IPS-NIHi7 (cell line): ENCODE measurements at regions not wholly inside any gene's neighbourhood (a gene's known extent, or its start where the extent isn't known, plus 50 kb on each side); places are given as distances from the start of the nearest gene placed in this dataset.

Source experiments
- DNase-seq: peaks from one replicate; pipeline ENCODE4 v3.0.0; 2012; ENCODE audit warnings: mixed read lengths; ENCODE audit errors: extremely low spot score

DNA sequence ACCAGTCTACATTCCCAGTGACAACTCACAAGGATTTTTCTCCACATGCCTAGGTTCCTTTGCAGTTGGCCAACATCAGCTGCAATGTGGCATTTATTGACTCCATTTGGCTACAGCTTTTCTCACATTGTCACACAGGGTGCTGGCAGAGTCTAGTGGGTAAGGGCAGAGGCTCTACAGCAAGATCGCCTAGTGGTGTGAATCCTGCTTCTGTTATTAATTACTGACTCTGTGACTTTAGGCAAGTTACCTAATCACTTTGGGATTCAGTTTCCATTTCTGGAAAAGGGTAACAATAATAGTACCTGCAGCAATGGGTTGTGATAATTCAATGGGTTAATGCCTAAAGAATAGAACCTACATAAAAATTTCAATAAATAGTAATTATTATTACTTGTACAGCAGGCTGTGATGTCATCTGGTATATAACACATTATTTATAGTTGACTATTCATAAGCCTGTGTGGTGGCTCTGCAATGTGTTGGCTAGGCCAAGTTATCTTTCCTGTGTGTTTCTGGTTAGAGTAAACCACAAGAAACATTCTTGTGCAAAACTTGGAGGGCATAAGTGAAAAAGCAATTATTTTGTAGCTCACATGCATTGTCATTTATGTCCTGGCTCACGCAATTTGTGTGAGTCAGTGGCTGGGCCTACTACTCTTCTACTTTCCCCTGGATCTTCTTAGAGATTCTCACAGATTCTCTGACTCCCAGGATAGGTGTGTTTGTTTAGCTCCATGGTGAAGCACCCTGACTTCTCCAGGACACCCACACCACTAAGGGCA lies 59.5 kb downstream of the PTGS2 start:
- no peak for DNase-seq

DNA sequence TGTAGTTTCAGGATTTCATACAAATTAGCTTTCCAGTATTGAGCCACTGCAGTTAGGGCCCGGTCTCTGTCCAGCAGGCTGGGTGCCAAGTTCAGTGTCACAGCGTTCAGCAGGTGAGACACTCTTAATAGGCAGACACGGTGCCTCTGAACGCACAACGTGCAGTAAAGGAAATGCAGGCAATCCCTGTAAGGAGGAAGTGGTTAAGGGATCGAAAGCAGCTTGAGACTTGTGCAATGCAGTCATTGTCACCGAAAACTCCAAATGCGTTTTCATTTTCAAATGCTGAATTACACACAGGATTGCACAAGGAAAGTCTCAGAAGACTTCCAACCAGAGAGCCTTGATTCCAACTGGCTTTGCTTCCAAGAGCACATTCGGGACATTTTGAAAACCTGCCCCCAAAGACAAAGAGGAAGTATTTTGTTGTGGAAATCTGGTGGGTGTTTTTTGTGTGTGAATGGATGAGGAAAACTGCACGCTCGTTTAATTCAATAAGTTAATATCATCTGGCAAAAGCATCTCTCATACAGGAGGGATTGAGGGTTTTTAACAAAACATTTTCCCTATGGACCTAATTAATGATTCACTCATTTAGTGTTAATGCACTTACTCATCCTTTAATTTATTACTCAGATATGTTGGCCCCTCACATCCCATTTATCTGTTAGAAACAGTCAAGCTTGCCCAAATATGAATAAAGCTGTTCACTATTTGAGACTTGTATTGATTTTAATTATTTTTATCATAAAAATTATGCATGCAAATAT lies 61.6 kb downstream of the PTGS2 start:
- DNase-seq = no peak

DNA sequence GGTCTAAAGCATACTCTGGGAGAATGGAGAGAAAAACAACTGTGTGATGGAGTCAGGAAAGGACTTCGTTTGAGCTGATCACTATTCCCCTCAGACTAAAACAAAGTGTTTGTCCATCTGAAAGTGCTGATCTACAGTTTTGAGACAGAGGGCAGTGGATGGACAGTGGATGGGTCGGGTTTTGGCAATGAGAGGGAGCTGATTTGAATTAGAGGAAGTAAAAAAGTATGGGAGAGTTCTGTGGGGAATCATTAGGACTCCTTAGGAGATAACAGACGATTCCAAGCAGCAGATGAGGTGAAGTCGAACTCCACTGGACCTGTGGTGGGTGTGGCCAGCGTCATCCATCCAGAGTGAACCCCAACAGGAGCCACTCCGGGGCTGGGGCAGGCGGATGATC lies 62.3 kb downstream of the PTGS2 start:
- DNase-seq = no peak

DNA sequence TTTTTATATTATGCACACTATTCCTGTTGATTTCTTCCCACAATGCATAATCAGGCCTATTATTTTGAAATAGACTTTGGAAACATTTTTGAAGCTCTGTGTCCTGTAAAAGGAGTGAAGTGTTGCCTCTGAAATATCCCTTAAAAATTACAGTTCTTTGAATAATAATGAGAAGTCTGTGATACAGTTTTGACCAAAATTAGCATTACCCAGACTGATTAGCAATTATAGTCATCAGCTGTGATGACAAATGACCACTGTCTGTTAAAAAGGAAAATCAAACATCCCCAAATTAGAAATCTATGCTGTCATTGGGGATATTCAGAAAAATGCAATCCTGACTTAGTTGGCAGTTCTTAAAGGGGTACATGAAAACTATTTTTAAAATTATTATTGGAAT lies 63.7 kb downstream of the PTGS2 start:
- DNase-seq = no peak

DNA sequence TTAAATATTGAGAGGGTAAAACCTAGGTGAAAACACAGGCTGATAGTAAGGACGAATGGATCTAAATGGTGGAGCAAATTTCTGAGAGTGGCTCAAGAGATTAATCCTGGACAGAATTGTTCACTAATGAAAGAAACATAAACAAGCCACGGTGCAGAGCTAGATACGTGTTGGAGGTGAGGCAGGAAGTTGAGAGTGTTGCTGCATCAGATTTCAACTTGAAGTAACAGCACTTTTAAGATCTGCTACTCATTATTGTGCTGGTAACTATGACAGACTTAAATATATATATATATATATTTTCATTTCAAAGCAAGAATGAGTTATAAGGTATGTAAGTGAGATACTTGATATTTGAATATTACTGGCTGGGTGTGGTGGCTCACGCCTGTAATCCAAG lies 64.9 kb downstream of the PTGS2 start:
- no peak for DNase-seq

DNA sequence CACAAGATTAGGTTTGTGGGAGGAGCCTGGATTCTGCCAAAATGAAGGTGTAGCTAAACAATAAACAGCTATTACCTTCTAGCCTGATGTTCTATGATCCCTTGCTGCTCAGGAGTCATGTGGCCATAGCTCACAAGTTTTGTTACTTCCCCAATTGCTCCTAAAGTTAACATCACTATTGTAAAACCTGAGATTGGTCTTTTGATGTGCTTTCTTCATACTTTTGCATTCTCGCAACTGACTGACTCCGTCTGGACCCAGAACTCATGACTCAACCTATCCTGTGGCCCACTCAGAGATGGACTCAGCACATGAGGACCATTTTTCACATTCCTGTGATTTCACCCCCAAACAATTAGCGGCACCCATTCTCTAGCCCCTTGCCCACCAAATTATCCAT lies 69.1 kb downstream of the PTGS2 start:
- DNase-seq = no peak

DNA sequence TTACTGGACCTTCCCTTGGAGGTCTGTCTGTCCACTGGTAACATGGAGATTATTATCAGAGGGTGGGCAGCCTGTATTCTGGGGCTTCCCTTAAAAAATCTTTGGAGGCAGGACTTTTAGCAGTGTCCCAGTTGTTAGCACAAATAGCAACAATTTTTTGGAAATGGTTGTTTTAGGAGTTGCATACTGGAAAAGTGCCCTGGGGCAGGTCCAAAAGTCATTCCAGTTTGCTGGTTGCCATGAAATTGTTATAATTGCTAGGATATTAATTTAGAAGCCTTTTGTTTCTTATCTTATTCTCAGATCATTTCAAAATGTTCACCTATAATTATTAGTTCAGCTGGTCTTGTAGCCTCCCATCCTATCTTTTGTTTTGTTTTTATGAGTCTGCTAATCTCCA lies 71.0 kb downstream of the PTGS2 start:
- no peak for DNase-seq

DNA sequence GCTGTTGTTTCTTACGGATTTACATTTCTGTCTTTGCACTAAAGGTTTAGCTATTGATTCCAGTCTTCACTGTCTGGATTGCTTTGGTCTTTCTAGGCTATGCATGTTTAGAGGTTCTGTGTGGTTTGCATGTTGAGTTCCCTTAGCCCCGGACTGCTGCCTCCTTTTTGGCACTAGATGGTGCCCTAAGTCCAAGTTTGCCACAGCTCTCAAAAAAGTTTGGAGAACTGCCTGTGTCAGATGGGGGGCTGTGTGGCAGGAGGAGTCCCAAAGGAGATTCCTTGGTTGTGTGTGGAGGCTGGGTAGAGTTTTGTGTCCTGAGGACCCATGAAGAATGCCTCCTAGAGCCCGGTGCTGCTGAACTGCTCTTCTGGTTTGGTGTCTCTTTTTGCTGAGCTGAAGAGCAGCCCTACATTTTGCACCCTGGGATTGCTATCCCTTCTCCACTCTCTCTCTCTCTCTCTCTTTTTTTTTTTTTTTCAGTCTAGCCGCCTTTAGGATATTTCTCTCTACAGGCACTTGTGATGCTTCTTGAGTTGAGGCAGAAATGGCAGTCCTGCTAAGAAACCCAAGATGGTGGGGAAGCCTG lies 74.4 kb downstream of the PTGS2 start:
- DNase-seq = peak; percentile 66

DNA sequence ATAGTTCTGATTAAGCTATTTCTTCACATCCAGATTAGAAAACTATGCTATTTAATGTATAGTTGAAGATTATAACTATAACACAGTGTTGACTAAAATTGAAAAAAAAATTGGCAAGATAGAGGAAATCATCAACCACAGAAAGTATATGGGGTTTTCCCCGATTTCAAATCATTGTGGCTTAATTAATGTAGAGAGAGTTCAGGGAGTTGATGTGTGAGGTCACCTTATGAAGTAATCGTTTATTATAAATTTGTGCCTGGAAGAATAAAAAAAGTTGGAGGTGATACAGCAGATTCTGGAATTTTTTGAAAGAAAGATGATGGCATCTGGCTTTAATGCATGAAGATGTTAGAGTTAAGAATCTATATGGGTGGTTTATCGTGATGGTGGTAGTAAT lies 84.3 kb downstream of the PTGS2 start:
- DNase-seq = no peak

DNA sequence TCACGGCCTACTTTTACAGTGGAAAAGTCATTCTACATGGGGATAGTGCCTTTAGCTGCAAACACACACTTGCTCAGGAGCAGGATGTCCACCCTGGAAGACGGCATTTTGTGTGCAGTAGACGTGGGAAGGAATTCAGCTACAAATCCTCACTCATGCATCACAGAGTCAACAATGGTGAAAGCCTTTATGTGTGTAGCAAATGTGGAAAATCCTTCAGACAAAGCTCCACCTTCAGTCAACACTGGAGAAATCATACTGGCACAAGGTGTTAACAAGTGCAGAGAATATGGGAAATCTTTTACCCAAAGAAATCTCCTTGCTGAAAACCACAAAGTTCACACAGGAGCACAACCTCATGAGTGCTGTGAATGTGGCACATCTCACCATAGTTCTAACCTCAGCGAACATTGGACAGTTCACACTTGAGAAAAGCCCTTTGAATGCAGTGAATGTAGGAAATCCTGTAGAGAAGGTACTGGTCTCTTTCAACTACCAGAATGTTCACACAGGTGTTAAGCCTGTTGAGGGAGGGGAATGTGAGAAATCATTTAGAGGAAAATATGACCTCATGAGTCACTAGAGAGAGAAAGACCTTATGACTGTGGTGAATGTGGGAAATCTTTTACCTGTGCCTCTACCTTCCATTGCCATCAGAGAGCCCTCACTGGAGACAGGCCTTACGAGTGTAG lies 101.8 kb downstream of the PTGS2 start:
- no peak for DNase-seq

DNA sequence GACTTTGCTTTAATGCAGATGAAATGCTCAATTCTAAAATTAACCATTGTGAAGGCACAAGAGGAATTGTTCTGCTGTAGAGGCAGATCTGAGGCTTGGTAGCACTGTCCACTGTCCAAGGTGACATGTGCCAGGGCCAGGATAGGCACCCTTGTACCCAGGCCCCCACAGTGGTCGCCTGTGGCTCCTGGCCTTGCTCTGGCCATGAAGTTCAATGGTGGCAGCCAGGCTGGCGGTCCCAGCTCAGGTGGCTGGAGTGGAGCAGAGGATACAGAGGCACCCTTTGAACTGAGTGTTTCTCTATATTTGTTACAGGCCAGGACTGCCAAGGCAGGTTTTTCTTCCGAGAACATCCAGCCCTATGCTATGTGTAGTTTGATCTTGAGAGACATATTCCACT lies 102.6 kb downstream of the PTGS2 start:
- DNase-seq = no peak

DNA sequence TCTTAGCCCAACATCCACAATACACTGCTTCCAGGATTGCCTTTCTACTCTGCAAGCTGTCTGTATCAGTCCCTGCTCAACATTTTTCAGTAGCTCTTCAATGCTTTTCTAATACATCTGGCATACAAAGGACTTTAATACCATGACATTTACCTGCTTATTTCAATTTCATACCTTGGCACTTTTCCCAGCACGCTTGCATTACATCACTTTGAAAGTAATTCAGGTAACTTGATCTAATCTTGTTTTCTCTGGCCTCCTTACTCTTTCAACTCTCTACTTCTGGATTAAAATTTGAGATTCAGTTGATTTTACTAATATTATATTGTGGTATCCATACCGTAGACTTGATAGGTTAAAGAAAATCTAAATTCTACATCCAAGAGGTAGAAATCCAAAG lies 103.0 kb downstream of the PTGS2 start:
- DNase-seq = no peak

DNA sequence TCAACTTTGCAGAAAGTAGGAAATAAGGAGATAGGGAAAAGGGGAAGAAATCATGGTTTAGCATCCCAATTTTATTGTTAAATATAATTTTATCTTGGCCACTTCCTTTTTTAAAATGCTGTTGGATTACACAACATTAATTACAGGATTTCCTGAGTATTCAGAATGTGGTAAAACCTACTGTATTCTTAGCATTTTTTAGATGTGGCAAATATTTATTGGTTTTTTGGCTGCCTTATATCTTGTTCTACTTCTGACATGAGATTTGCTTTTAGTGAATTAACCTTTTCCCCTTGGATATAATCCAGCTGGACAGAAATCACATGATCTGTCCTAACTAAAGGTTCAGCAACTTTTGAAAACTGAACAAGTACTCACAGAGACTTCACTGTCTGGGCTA lies 104.9 kb downstream of the PTGS2 start:
- DNase-seq = no peak

DNA sequence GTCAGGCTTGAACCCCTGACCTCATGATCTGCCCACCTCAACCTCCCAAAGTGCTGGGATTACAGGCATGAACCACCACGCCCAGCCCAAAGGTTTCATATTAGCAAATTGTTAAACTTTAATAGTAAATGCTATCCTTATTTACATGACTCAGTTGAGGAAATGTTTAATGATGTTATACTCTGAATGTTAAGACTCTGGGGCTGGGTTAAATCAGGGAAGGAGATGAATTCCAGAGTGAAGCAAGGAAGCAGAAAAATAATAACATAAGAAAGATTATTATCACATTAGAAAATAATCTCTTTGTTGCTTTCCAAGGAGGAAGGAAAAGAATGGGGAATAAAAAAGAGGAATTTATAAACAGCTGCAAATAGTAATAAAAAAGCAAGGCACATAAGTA lies 105.3 kb downstream of the PTGS2 start:
- no peak for DNase-seq

DNA sequence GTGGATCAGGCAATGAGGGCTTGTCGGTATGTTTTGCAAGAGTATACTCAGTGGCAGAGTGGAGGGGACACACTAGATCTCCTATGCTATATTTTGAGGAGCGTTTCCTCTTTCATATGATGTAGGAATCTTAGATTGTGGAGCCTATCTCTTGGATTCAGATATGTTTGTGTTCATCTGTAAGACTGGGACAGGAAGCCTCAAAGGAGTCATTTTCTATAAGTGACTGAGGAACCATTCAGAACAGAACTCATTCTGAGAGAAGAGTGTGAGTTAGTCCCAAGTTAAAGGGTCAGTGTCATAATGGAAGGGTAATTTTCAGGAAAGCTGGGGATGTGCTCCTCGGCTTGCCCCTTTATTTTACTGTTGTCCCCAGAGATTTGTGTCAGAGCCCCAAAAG lies 107.7 kb downstream of the PTGS2 start:
- DNase-seq = no peak

DNA sequence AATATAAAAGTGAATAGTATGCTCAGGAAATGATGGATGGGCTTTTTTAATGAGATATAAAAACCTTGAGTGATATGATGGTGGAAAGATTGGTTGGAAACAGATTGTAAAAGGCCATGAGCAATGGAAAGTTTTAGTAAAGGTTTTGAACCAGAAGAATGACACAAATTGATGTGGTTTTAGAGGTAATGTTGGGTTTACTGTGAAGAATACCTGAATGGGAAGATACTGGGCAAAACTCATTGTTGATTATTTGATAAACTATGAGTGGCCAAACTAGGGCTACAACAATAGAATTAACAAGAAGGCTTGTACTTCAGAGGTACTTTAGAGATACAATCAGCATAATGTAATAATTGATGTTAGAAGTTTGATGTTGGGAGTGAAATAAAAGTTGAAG lies 108.5 kb downstream of the PTGS2 start:
- no peak for DNase-seq

DNA sequence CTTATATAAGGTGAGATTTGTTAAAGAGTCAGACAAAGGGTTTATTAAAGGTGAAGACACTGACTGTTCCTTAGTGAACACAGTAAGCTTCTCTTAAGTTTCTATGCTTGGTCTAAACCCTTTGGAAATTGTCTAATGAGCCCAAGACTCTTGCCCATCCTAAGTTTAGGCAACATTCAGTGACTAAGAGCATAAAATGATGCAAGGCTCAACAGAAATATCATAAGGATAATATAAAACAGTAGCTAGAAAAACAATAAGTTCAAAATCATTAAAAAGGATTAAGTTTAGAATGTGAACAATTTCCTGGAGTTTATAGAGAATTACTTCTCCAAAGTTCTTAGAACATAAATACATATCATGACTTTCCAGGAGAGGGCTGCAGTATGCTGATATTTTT lies 108.9 kb upstream of the PDC start:
- no peak for DNase-seq

DNA sequence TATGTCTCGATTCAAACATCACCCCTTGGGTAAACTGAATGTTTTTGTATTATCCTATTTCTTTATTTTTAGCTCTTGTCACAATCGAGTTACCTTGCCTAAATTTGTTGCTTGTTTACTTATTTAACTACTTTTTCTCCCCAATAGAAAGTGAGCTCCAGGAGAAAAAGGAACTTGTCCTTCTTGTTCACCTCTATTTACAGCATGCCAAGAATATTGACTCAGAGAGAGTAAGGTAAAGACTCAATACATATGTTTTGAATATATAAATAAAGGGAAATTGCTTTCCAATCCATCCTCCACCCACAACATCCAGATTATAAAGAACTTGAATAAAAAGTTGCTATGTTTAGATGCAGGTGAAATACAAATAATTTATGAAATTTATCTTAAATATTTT lies 107.3 kb upstream of the PDC start:
- no peak for DNase-seq

DNA sequence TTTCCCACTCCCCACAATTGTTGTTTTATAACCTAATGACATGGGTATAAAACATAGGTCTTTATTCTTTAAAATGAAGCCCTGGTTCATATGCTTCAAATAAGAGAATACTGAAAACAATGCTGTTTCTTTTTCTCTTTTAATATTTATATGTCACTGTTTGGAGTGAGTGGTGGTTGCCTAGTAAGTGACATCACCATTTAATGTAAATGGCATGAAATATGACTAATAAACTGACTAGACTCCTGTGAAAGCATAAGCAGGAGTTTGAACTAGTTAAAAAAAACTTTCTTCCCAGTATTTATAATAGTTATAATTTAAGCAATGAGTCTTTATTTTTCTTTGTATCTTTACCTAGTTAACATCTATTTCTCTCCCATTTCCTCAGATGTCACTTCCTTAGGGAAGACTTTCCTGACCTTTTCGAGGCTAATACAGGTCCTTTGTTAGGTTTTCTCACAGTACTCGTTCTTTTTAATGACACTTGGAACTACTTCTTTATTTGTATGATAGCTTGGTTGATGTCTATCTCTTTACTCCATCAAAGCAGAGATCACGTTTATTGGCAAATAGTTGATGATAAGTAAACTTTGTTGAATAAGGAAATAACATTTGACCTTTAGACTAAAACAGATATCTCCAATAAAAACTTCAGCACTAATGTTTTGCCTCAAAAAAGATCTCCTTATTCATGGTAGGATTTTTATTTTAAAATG lies 105.4 kb upstream of the PDC start:
- no peak for DNase-seq

DNA sequence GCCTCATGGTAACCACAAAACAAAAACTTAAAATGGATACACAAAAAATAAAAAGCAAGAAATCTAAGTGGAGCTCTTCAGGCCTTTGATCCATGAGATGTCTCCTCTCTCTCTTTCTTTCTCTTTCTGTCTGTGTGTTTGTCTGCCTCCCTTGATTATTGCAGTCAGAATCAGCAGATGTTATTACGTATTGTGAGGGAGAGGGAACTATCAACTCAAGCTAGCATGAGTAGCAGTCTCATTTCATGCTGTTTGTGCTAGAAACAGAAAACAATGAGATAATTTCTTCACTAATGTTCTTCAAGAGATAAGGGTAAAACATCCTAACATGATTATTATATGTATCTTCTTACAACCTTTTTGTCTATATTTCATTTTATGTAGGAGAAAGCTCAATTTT lies 103.7 kb upstream of the PDC start:
- DNase-seq = no peak

DNA sequence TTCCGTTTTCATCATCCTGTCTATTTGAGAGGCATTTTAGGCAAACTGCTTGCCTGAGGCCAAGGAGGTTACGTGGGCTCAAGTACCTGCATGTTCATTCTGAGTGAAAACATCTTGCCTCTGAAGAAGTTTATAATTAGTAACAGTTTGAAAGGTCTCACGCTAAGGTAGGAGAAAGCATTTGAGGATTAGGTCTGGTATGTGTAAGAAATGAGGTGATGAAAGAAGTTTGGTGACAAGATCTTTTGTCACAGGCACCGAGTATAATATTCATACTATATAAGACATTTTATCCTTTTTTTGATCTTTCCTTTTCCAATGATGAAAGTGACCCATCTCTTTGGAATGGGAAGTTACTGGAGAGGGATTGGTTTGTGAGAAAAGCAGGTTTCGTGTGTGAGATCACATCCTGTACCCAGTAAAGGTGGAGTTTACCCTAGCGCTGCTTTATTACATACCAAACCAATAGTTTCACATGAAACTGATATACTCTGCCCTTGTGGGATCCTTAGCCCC lies 98.7 kb upstream of the PDC start:
- no peak for DNase-seq
